ENCODE measurements at regions not wholly inside any gene's neighbourhood (a gene's known extent, or its start where the extent isn't known, plus 50 kb on each side); places are given as distances from the start of the nearest gene placed in this dataset.

DNA sequence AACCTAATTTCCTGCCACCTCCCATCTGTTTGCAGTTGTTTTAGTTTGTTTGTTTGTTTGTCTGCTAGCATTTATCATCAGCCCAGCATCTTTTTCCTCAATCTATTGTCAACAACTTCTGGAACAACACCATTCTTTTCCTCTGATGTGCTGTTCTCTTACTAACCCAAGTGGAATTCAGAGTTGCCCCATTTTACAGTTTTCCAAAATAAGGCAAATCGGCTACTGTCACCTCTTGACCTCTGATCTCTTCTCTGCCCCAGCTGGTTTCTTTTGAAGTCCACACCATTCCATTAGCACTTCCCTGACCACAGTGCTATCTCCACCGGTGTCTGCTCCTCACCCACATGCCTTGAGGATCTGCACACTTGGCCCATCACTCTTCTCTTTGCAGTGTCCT lies 102.4 kb downstream of the EFNB2 start:
- H3K9ac ChIP-seq (ENCODE audit: low read length), result no peak overlapping the region
- no peak overlapping the region for H3K4me2 ChIP-seq (ENCODE audit: low read depth, low read length, poor library complexity, severe bottlenecking)
- no peak overlapping the region for H3K4me3 ChIP-seq (ENCODE audit: low read length)
- H3K27ac ChIP-seq (ENCODE audit: low read length), result no peak overlapping the region
- DNase-seq, result no peak
- H3K9me2 ChIP-seq (replicated peaks; ENCODE audit: insufficient read depth, low read length), result no peaks in the 10 kb centered on the region
- H3K9me3 ChIP-seq (ENCODE audit: low read length), result no peaks in the 10 kb centered on the region
- no peaks in the 10 kb centered on the region for H3K36me3 ChIP-seq (ENCODE audit: insufficient read depth, low read length)
- H3K79me2 ChIP-seq (ENCODE audit: low read length), result no peaks in the 10 kb centered on the region
- no peak overlapping the region for H2AFZ ChIP-seq (ENCODE audit: low read length)
- no peaks in the 10 kb centered on the region for H3K4me1 ChIP-seq (ENCODE audit: low read length)
- H4K20me1 ChIP-seq (ENCODE audit: insufficient read depth, low read depth, low read length), result no peaks in the 10 kb centered on the region
- no peaks in the 10 kb centered on the region for H3K27me3 ChIP-seq (ENCODE audit: low read length)

DNA sequence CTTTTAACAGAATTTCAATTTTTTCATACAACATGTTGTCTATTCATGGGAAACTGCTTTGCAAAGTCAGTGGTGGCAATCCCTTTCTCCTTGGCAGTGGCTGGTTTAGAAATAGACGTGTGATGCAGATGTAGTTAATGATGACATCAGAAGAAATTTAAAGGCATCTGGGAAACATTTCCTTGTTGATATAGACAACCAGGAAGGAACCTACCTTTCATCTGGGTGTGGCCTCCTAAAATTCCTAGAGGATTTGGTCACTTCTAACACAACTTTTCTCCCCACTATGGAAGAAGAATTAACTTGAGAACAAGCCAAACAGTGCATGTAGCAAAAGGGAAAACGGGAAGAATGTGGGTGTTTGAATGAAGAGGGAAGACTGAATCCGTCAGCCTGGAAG lies 102.8 kb downstream of the EFNB2 start:
- no peaks in the 10 kb centered on the region for H3K9me3 ChIP-seq (ENCODE audit: low read length)
- H3K36me3 ChIP-seq (ENCODE audit: insufficient read depth, low read length), result no peaks in the 10 kb centered on the region
- H3K79me2 ChIP-seq (ENCODE audit: low read length), result no peaks in the 10 kb centered on the region
- H3K4me3 ChIP-seq (ENCODE audit: low read length), result no peak overlapping the region
- no peak for DNase-seq
- no peak overlapping the region for H3K9ac ChIP-seq (ENCODE audit: low read length)
- H2AFZ ChIP-seq (ENCODE audit: low read length), result no peak overlapping the region
- no peaks in the 10 kb centered on the region for H4K20me1 ChIP-seq (ENCODE audit: insufficient read depth, low read depth, low read length)
- no peaks in the 10 kb centered on the region for H3K4me1 ChIP-seq (ENCODE audit: low read length)
- H3K27me3 ChIP-seq (ENCODE audit: low read length), result no peaks in the 10 kb centered on the region
- H3K4me2 ChIP-seq (ENCODE audit: low read depth, low read length, poor library complexity, severe bottlenecking), result no peak overlapping the region
- H3K9me2 ChIP-seq (replicated peaks; ENCODE audit: insufficient read depth, low read length), result no peaks in the 10 kb centered on the region
- H3K27ac ChIP-seq (ENCODE audit: low read length), result no peak overlapping the region

DNA sequence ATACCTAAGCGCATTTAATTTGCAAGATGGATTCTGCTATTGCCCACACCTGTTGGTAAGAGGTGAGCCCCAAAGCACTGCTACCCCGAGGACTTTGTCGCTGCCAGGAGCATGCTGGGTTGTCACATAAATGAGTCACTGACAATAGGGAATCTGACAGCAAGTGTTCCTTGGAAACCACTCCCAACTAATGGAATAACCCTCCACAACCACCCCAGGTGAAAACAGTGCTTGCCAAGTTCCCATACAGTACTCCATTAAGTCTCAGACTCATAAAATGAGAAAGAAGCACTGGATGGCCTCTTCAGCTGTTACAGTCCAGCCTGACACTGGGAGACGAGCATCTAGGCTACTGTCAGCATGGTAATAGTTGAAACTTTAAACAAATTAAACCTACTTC lies 108.6 kb downstream of the EFNB2 start:
- Histone ChIP-seq H3K9me2 (replicated peaks; ENCODE audit: insufficient read depth, low read length) (no peaks in the 10 kb centered on the region), H3K9me3 (ENCODE audit: low read length) (no peaks in the 10 kb centered on the region), H3K79me2 (ENCODE audit: low read length) (no peaks in the 10 kb centered on the region), H3K4me3 (ENCODE audit: low read length) (no peak overlapping the region), H3K36me3 (ENCODE audit: insufficient read depth, low read length) (no peaks in the 10 kb centered on the region), H3K4me2 (ENCODE audit: low read depth, low read length, poor library complexity, severe bottlenecking) (no peak overlapping the region), H4K20me1 (ENCODE audit: insufficient read depth, low read depth, low read length) (no peaks in the 10 kb centered on the region), H3K27ac (ENCODE audit: low read length) (no peak overlapping the region), H3K27me3 (ENCODE audit: low read length) (no peaks in the 10 kb centered on the region), H3K4me1 (ENCODE audit: low read length) (no peaks in the 10 kb centered on the region), H3K9ac (ENCODE audit: low read length) (no peak overlapping the region), H2AFZ (ENCODE audit: low read length) (no peak overlapping the region)
- DNase-seq, result no peak

DNA sequence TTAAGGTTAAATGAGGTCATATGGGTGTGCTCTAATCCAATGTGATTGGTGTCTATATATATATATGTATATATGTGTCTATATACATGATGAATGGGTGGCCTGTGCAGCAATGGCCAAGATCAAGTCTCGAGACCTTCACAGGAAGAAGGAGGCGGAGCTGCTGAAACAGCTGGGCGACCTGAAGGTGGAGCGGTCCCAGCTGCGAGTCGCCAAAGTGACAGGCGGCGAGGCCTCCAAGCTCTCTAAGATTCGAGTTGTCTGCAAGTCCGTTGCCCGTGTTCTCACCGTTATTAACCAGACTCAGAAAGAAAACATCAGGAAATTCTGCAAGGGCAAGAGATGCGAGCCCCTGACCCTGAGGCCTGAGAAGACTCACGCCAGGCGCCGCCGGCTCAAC lies 109.8 kb downstream of the EFNB2 start:
- Histone ChIP-seq H4K20me1 (ENCODE audit: insufficient read depth, low read depth, low read length) (no peaks in the 10 kb centered on the region), H3K4me2 (ENCODE audit: low read depth, low read length, poor library complexity, severe bottlenecking) (no peak overlapping the region), H3K27ac (ENCODE audit: low read length) (no peak overlapping the region), H3K36me3 (ENCODE audit: insufficient read depth, low read length) (no peaks in the 10 kb centered on the region), H2AFZ (ENCODE audit: low read length) (no peak overlapping the region), H3K4me1 (ENCODE audit: low read length) (no peaks in the 10 kb centered on the region), H3K79me2 (ENCODE audit: low read length) (no peaks in the 10 kb centered on the region), H3K9me2 (replicated peaks; ENCODE audit: insufficient read depth, low read length) (no peaks in the 10 kb centered on the region), H3K27me3 (ENCODE audit: low read length) (no peaks in the 10 kb centered on the region), H3K9ac (ENCODE audit: low read length) (no peak overlapping the region), H3K4me3 (ENCODE audit: low read length) (no peak overlapping the region), H3K9me3 (ENCODE audit: low read length) (no peaks in the 10 kb centered on the region)
- DNase-seq, result no peak

DNA sequence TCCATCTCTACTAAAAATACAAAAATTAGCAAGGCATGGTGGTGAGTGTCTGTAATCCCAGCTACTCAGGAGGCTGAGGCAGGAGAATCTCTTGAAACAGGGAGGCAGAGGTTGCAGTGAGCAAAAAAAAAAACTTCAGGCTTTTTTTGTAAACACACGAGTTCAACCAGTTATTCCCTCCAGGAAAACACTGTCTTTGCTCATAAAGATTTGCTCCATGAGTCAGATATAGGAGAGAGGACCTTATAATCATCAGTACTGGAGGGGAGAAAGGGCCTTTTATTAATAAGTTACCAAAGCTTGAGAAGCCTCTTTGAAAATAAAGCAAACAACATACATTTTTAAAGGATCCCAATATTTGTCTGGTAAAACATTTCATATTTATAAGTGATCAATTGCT lies 110.7 kb downstream of the EFNB2 start:
- no peaks in the 10 kb centered on the region for H3K79me2 ChIP-seq (ENCODE audit: low read length)

DNA sequence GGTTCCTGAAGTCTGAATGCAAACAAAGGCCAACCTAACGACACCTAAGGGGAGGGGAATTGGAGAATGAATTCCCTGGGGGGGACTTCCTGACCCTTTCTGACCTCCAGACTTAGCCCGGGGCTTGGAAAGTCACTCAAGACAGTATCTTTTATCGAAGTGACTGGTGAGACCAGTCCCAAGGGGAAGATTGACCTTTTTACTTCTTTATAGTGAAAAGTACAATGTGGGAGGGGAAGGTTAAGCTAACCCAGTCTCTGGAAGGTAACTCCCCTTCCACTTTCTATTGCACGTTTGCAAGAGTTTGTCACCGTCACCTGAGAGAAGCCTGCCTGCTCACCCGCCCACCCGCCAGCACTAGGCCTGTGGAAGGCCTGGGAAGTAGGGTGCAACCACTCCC lies 111.9 kb downstream of the EFNB2 start:
- DNase-seq, result no peak
- Histone ChIP-seq H3K4me2 (ENCODE audit: low read depth, low read length, poor library complexity, severe bottlenecking) (no peak overlapping the region), H3K27ac (ENCODE audit: low read length) (no peak overlapping the region), H3K9me3 (ENCODE audit: low read length) (no peaks in the 10 kb centered on the region), H3K4me3 (ENCODE audit: low read length) (no peak overlapping the region), H3K36me3 (ENCODE audit: insufficient read depth, low read length) (no peaks in the 10 kb centered on the region), H3K9me2 (replicated peaks; ENCODE audit: insufficient read depth, low read length) (no peaks in the 10 kb centered on the region), H2AFZ (ENCODE audit: low read length) (no peak overlapping the region), H3K27me3 (ENCODE audit: low read length) (no peaks in the 10 kb centered on the region), H3K79me2 (ENCODE audit: low read length) (no peaks in the 10 kb centered on the region), H3K4me1 (ENCODE audit: low read length) (no peaks in the 10 kb centered on the region), H3K9ac (ENCODE audit: low read length) (no peak overlapping the region), H4K20me1 (ENCODE audit: insufficient read depth, low read depth, low read length) (no peaks in the 10 kb centered on the region)

More for the DNA sequence above, 110.7 kb downstream of the EFNB2 start:
- H3K9ac ChIP-seq (ENCODE audit: low read length), result no peak overlapping the region
- H2AFZ ChIP-seq (ENCODE audit: low read length), result no peak overlapping the region
- H3K4me1 ChIP-seq (ENCODE audit: low read length), result no peaks in the 10 kb centered on the region
- no peak overlapping the region for H3K4me3 ChIP-seq (ENCODE audit: low read length)
- H3K4me2 ChIP-seq (ENCODE audit: low read depth, low read length, poor library complexity, severe bottlenecking), result no peak overlapping the region
- no peaks in the 10 kb centered on the region for H3K36me3 ChIP-seq (ENCODE audit: insufficient read depth, low read length)
- H3K27ac ChIP-seq (ENCODE audit: low read length), result no peak overlapping the region
- no peaks in the 10 kb centered on the region for H4K20me1 ChIP-seq (ENCODE audit: insufficient read depth, low read depth, low read length)
- H3K9me2 ChIP-seq (replicated peaks; ENCODE audit: insufficient read depth, low read length), result no peaks in the 10 kb centered on the region
- no peaks in the 10 kb centered on the region for H3K27me3 ChIP-seq (ENCODE audit: low read length)
- no peaks in the 10 kb centered on the region for H3K9me3 ChIP-seq (ENCODE audit: low read length)
- no peak for DNase-seq

DNA sequence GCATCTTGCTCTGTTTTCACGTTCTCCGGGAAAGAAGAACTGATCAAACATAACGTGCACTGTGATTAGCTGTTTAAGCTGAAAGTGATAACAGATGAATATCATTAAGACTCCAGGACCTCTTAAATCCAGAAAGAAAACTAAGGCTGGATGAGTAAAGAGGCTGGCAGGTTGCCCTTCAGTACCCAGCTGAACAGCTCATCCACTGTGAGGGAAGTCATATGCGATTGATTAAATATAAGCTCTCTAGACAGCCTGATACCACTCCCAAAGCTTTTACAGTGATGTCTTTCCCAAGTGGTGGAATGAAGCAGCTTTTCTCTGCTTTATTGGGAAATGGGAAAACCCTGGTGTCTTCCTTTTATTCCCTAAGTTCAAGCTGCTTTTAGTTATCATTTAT lies 116.9 kb downstream of the EFNB2 start:
- Histone ChIP-seq H3K27me3 (ENCODE audit: low read length) (no peaks in the 10 kb centered on the region), H3K79me2 (ENCODE audit: low read length) (no peaks in the 10 kb centered on the region), H3K36me3 (ENCODE audit: insufficient read depth, low read length) (no peaks in the 10 kb centered on the region), H3K4me1 (ENCODE audit: low read length) (no peaks in the 10 kb centered on the region), H3K27ac (ENCODE audit: low read length) (no peak overlapping the region), H3K4me2 (ENCODE audit: low read depth, low read length, poor library complexity, severe bottlenecking) (no peak overlapping the region), H3K4me3 (ENCODE audit: low read length) (no peak overlapping the region), H3K9me2 (replicated peaks; ENCODE audit: insufficient read depth, low read length) (no peaks in the 10 kb centered on the region), H3K9ac (ENCODE audit: low read length) (no peak overlapping the region), H2AFZ (ENCODE audit: low read length) (no peak overlapping the region), H3K9me3 (ENCODE audit: low read length) (peaks cover 6% of the 10 kb centered on the region; the same call in 1 of the 2 replicates), H4K20me1 (ENCODE audit: insufficient read depth, low read depth, low read length) (no peaks in the 10 kb centered on the region)
- DNase-seq, result no peak

DNA sequence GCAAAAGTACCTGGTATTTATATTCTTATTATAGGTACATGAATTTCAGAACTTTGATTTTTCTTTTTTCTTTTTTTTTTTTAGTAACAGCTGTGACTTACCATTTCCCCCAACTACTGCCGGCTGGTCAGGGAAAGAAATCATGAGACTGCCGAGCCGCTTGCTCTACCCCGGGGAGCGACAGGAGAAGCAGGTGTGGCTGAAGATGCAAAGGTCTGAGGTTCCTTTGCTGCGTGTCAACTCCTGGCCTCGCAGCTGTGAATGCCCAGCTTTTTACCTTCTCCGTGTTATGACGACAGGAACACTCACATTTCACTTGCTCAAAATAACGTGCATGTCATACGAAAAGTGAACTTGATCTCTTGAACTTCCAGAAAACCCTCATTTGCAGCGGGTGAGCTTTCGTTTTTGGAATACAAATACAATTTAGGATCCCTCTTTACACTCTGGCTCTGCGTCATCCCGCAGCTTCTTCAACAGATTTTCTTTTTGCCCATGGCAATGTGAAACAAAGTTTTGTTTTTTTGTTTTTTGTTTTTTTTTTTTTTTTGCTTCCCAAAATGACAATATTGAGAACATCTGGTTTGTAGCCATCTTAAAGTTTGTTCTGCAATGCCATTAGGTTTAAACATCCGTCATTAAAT lies 117.9 kb downstream of the EFNB2 start:
- no peak for DNase-seq
- no peak overlapping the region for H3K9ac ChIP-seq (ENCODE audit: low read length)

More for the DNA sequence above, 117.9 kb downstream of the EFNB2 start:
- H3K36me3 ChIP-seq (ENCODE audit: insufficient read depth, low read length), result no peaks in the 10 kb centered on the region
- no peak overlapping the region for H3K4me3 ChIP-seq (ENCODE audit: low read length)
- H3K79me2 ChIP-seq (ENCODE audit: low read length), result no peaks in the 10 kb centered on the region
- H2AFZ ChIP-seq (ENCODE audit: low read length), result no peak overlapping the region
- no peaks in the 10 kb centered on the region for H4K20me1 ChIP-seq (ENCODE audit: insufficient read depth, low read depth, low read length)
- H3K9me2 ChIP-seq (replicated peaks; ENCODE audit: insufficient read depth, low read length), result no peaks in the 10 kb centered on the region
- no peak overlapping the region for H3K27ac ChIP-seq (ENCODE audit: low read length)
- no peaks in the 10 kb centered on the region for H3K4me1 ChIP-seq (ENCODE audit: low read length)
- H3K9me3 ChIP-seq (ENCODE audit: low read length), result peaks cover 6% of the 10 kb centered on the region; the same call in 1 of the 2 replicates
- H3K27me3 ChIP-seq (ENCODE audit: low read length), result no peaks in the 10 kb centered on the region
- H3K4me2 ChIP-seq (ENCODE audit: low read depth, low read length, poor library complexity, severe bottlenecking), result no peak overlapping the region
